ENCODE measurements at regions not wholly inside any gene's neighbourhood (a gene's known extent, or its start where the extent isn't known, plus 50 kb on each side); places are given as distances from the start of the nearest gene placed in this dataset.
"Not testable (repeated sequence)": the region's sequence is repeated elsewhere in the genome, so short reads cannot be mapped to it uniquely, and the experiment has no call there.

DNA sequence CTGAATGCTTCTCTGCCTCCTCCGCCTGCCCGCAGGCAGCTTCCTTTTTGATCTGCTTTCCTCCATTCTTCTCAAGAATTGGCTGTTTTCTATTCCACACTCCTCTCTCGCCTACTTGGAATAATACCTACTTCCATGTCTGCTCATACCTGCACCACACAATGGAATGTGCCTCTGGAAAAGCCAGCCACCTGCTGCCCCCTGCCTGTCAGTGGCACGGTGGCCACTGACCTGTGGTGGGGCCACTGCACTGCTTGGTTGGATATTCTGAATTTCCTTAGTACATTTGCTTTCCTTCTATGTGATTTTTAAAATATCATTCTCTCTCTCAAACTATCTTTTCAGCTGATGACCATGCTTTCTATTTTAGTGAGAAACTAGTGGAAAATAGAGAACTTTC is 406.9 kb downstream of the DCDC2C start:
- intact Hi-C loops (cut with micrococcal nuclease): no loop called here
- ChIA-PET CTCF (no interaction called here), POLR2A (no interaction called here), RAD21 (ENCODE audit: low non-redundant PET in 1 of 2, low total read pairs in 2 of 2, uncharacterized antibody in 2 of 2, unreplicated experiment in 2 of 2) (no interaction called here)
- Histone ChIP-seq H3K27me3 (ENCODE audit: insufficient read depth, low read length) (no peaks in the 10 kb centered on the region), H4K20me1 (ENCODE audit: insufficient read depth) (no peaks in the 10 kb centered on the region), H3K79me2 (ENCODE audit: insufficient read depth, low read length) (no peaks in the 10 kb centered on the region), H3K4me1 (ENCODE audit: control insufficient read depth in 1 of 2, insufficient read depth in 2 of 2, low read length in 2 of 2) (no peaks in the 10 kb centered on the region), H2AFZ (ENCODE audit: low read depth, low read length, poor library complexity, severe bottlenecking) (no peak overlapping the region), H3K4me2 (ENCODE audit: low read length) (no peak overlapping the region), H3K9me3 (ENCODE audit: control insufficient read depth in 1 of 2, insufficient read depth in 1 of 2, low read depth in 1 of 2, low read length in 2 of 2) (peaks cover 0 to 4% of the 10 kb centered on the region in 2 experiments; a peak in 2 of 4 replicates), H3K27ac (ENCODE audit: low read depth, low read length) (no peak overlapping the region), H3K36me3 (ENCODE audit: control insufficient read depth in 1 of 2, insufficient read depth in 2 of 2, low read length in 2 of 2) (no peaks in the 10 kb centered on the region), H3K9ac (ENCODE audit: low read length) (no peak overlapping the region), H3K4me3 (replicated peaks in 1 of 2; ENCODE audit: low read depth in 1 of 2, low read length in 2 of 2) (no peak overlapping the region), H3K9me2 (ENCODE audit: insufficient read depth) (no peaks in the 10 kb centered on the region)
- TF ChIP-seq, protein P1, sequence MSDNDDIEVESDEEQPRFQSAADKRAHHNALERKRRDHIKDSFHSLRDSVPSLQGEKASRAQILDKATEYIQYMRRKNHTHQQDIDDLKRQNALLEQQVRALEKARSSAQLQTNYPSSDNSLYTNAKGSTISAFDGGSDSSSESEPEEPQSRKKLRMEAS (IDR thresholded peaks at IDR 0.05): no peak
- no peak for TF ChIP-seq SP1 (IDR thresholded peaks at IDR 0.05; ENCODE audit: low read depth)
- TF ChIP-seq ELF1 (IDR thresholded peaks at IDR 0.05; ENCODE audit: borderline replicate concordance, low read depth): no peak
- no peak for TF ChIP-seq CEBPB (IDR thresholded peaks at IDR 0.05; ENCODE audit: low read depth)
- no peak for TF ChIP-seq YY1 (IDR thresholded peaks at IDR 0.05; ENCODE audit: extremely low read depth, insufficient replicate concordance, low read depth, low read length)
- TF ChIP-seq SIN3A (IDR thresholded peaks at IDR 0.05; ENCODE audit: low read depth): no peak
- no peak for TF ChIP-seq ATF3 (IDR thresholded peaks at IDR 0.05)
- TF ChIP-seq FOSL1 (IDR thresholded peaks at IDR 0.05; ENCODE audit: low read depth): no peak
- no peak for TF ChIP-seq POLR2AphosphoS5 (IDR thresholded peaks at IDR 0.05; ENCODE audit: low read depth, low read length)
- TF ChIP-seq SRF (IDR thresholded peaks at IDR 0.05; ENCODE audit: low read depth): no peak
- TF ChIP-seq EGR1 (IDR thresholded peaks at IDR 0.05; ENCODE audit: low read depth): no peak
- TF ChIP-seq EZH2 (IDR thresholded peaks at IDR 0.05): no peak
- TF ChIP-seq EZH2phosphoT487 (IDR thresholded peaks at IDR 0.05; ENCODE audit: borderline replicate concordance): no peak
- TF ChIP-seq TCF7L2 (IDR thresholded peaks at IDR 0.05; ENCODE audit: borderline replicate concordance, extremely low read depth, insufficient read depth, insufficient read length): no peak
- TF ChIP-seq, protein P2, sequence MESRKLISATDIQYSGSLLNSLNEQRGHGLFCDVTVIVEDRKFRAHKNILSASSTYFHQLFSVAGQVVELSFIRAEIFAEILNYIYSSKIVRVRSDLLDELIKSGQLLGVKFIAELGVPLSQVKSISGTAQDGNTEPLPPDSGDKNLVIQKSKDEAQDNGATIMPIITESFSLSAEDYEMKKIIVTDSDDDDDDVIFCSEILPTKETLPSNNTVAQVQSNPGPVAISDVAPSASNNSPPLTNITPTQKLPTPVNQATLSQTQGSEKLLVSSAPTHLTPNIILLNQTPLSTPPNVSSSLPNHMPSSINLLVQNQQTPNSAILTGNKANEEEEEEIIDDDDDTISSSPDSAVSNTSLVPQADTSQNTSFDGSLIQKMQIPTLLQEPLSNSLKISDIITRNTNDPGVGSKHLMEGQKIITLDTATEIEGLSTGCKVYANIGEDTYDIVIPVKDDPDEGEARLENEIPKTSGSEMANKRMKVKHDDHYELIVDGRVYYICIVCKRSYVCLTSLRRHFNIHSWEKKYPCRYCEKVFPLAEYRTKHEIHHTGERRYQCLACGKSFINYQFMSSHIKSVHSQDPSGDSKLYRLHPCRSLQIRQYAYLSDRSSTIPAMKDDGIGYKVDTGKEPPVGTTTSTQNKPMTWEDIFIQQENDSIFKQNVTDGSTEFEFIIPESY (IDR thresholded peaks at IDR 0.05; ENCODE audit: extremely low read depth, insufficient replicate concordance, low read length): no peak
- TF ChIP-seq POLR2A (IDR thresholded peaks at IDR 0.05; ENCODE audit: borderline replicate concordance, extremely low read depth, insufficient read depth, insufficient read length): no peak
- TF ChIP-seq ZNF274 (IDR thresholded peaks at IDR 0.05; ENCODE audit: low read depth, low read length): no peak
- no peak for TF ChIP-seq CTCF (IDR thresholded peaks at IDR 0.05 in 2 of 3, conservative IDR thresholded peaks at IDR 0.05 in 1 of 3; ENCODE audit: borderline replicate concordance in 1 of 3, insufficient read depth in 1 of 3, low read depth in 2 of 3, low read length in 2 of 3)
- no peak for TF ChIP-seq CBX3 (IDR thresholded peaks at IDR 0.05; ENCODE audit: low read depth)
- no peak for TF ChIP-seq ZFX (IDR thresholded peaks at IDR 0.05)
- DNase-seq (ENCODE audit: low read depth, low spot score) (no peak), ATAC-seq (no peak)
- no TSS peak for BruUV-seq (replicated peaks)

DNA sequence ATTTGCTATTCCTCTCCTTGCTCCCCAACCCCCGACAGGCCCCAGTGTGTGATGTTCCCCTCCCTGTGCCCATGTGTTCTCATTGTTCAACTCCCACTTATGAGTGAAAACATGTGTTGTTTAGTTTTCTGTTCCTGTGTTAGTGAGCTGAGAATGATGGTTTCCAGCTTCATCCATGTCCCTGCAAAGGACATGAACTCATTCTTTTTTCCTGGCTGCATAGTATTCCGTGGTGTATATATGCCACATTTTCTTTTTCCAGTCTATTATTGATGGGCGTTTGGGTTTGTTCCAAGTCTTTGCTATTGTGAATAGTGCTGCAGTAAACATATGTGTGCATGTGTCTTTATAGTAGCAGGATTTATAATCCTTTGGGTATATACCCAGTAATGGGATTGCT is 412.1 kb downstream of the DCDC2C start:
- H3K4me1 ChIP-seq (ENCODE audit: control insufficient read depth in 1 of 2, insufficient read depth in 2 of 2, low read length in 2 of 2); RAD21 ChIA-PET (ENCODE audit: low non-redundant PET in 1 of 2, low total read pairs in 2 of 2, uncharacterized antibody in 2 of 2, unreplicated experiment in 2 of 2); intact Hi-C loops (cut with micrococcal nuclease); H3K9me2 ChIP-seq (ENCODE audit: insufficient read depth); H3K9ac ChIP-seq (ENCODE audit: low read length); H3K27ac ChIP-seq (ENCODE audit: low read depth, low read length); H3K27me3 ChIP-seq (ENCODE audit: insufficient read depth, low read length); H3K79me2 ChIP-seq (ENCODE audit: insufficient read depth, low read length); H3K4me3 ChIP-seq (replicated peaks in 1 of 2; ENCODE audit: low read depth in 1 of 2, low read length in 2 of 2); H3K36me3 ChIP-seq (ENCODE audit: control insufficient read depth in 1 of 2, insufficient read depth in 2 of 2, low read length in 2 of 2); H3K9me3 ChIP-seq (ENCODE audit: control insufficient read depth in 1 of 2, insufficient read depth in 1 of 2, low read depth in 1 of 2, low read length in 2 of 2); H4K20me1 ChIP-seq (ENCODE audit: insufficient read depth); DNase-seq (ENCODE audit: low read depth, low spot score); CTCF ChIA-PET; POLR2A ChIA-PET; BruUV-seq (replicated peaks); ATAC-seq; H2AFZ ChIP-seq (ENCODE audit: low read depth, low read length, poor library complexity, severe bottlenecking); H3K4me2 ChIP-seq (ENCODE audit: low read length): not testable (repeated sequence)
